GM10266 (cell line): ENCODE measurements at regions not wholly inside any gene's neighbourhood (a gene's known extent, or its start where the extent isn't known, plus 50 kb on each side); places are given as distances from the start of the nearest gene placed in this dataset.

Experiments used
- DNase-seq: peaks from one replicate; pipeline ENCODE4 v3.0.0; 2012; ENCODE audit errors: extremely low spot score
- TF ChIP-seq, protein P1 (sequence below): IDR thresholded peaks from 2 replicates; pipeline ENCODE4 v1.5.1; 2012; ENCODE audit warnings: mild to moderate bottlenecking, low read depth; ENCODE audit not compliant: control insufficient read depth, insufficient read depth; ENCODE audit errors: missing control alignments

GRCh38 chr9:16924311-16924915, 53.9 kb upstream of the BNC2 start:
- TF ChIP-seq, protein P1, sequence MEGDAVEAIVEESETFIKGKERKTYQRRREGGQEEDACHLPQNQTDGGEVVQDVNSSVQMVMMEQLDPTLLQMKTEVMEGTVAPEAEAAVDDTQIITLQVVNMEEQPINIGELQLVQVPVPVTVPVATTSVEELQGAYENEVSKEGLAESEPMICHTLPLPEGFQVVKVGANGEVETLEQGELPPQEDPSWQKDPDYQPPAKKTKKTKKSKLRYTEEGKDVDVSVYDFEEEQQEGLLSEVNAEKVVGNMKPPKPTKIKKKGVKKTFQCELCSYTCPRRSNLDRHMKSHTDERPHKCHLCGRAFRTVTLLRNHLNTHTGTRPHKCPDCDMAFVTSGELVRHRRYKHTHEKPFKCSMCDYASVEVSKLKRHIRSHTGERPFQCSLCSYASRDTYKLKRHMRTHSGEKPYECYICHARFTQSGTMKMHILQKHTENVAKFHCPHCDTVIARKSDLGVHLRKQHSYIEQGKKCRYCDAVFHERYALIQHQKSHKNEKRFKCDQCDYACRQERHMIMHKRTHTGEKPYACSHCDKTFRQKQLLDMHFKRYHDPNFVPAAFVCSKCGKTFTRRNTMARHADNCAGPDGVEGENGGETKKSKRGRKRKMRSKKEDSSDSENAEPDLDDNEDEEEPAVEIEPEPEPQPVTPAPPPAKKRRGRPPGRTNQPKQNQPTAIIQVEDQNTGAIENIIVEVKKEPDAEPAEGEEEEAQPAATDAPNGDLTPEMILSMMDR = no peak
- DNase-seq = no peak

- TF ChIP-seq, protein P1 = no peak
- no peak for DNase-seq
Measured at GRCh38 chr9:16921855-16922254, 51.4 kb upstream of the BNC2 start.
